PC-3 (cell line): ENCODE measurements at regions not wholly inside any gene's neighbourhood (a gene's known extent, or its start where the extent isn't known, plus 50 kb on each side); places are given as distances from the start of the nearest gene placed in this dataset.

ENCODE experiments used
- CTCF ChIP-seq: fragments of 300-600 bp; sonication (generic); conservative IDR thresholded peaks from 2 replicates; pipeline ENCODE4 v1.5.1; 2017; ENCODE audit warnings: antibody characterized with exemption, low read depth, mild to moderate bottlenecking, low read length
- EZH2 ChIP-seq: fragments of 300-600 bp; sonication (generic); IDR thresholded peaks from one replicate; pipeline ENCODE4 v1.6.1; 2017; ENCODE audit warnings: antibody characterized with exemption, mild to moderate bottlenecking, low read length; ENCODE audit not compliant: unreplicated experiment
- EZH2phosphoT487 ChIP-seq: fragments of 300-600 bp; sonication (generic); IDR thresholded peaks from 2 replicates; pipeline ENCODE4 v1.6.1; 2018; ENCODE audit warnings: mild to moderate bottlenecking, antibody characterized with exemption, low read length, borderline replicate concordance

DNA sequence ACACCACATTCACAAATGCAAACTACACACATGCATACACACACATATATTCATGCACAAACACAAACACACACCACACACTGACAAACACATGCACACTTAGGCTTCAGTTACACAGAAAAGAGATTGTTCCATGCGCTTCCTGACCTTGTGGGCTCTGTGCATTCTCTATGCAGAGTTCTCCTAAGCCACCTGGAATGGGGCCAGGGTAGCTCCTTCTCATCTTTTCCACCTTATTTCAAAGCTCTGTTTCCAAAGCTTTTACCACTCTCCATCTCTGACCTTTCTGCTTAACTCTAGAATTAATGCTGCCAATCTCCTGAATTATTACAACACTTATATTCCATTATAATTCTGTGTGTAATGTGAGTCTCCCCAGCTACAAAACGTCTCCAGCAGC, 522.3 kb upstream of the MYT1L start:
- TF ChIP-seq CTCF (no peak), EZH2 (no peak), EZH2phosphoT487 (no peak)
